Thoracic aorta (tissue), 2 donors: ENCODE measurements at regions not wholly inside any gene's neighbourhood (a gene's known extent, or its start where the extent isn't known, plus 50 kb on each side); places are given as distances from the start of the nearest gene placed in this dataset.

ENCODE experiments used
- ATAC-seq: fragments of 150-250 bp; one replicate; pipeline ENCODE4 v1.8.0; 2017; ENCODE audit warnings: low read depth; ENCODE audit not compliant: insufficient number of reproducible peaks, low FRiP score
- DNase-seq: peaks from one replicate; pipeline ENCODE4 v3.0.0-alpha.2; 2020; ENCODE audit warnings: low spot score
- H3K27ac ChIP-seq, 2 donors: fragments of 200-600 bp; sonication (generic); 1 replicate in 1 of 2; 2 replicates in 1 of 2; pipeline ENCODE4 v1.5.1; 2016; ENCODE audit warnings: mild to moderate bottlenecking in 2 of 2, moderate library complexity in 2 of 2
- H3K27me3 ChIP-seq: fragments of 200-600 bp; sonication (generic); replicated peaks from 2 replicates; pipeline ENCODE4 v1.6.0; 2016; ENCODE audit warnings: mild to moderate bottlenecking; ENCODE audit not compliant: insufficient read depth
- H3K36me3 ChIP-seq: fragments of 200-600 bp; sonication (generic); one replicate; pipeline ENCODE4 v1.5.1; 2016
- H3K4me1 ChIP-seq, 2 donors: fragments of 200-600 bp; sonication (generic); 1 replicate in 1 of 2; 2 replicates in 1 of 2; pipeline versions ENCODE4 v1.5.1 to v1.6.0; 2016; ENCODE audit warnings: low read depth in 2 of 2, mild to moderate bottlenecking in 1 of 2; ENCODE audit not compliant: control insufficient read depth in 1 of 2
- H3K4me3 ChIP-seq: fragments of 200-600 bp; sonication (generic); 2 replicates; pipeline ENCODE4 v1.5.1; 2016; ENCODE audit warnings: mild to moderate bottlenecking
- H3K9me3 ChIP-seq: fragments of 200-600 bp; sonication (generic); 2 replicates; pipeline ENCODE4 v1.5.1; 2016
- TF ChIP-seq, protein P1 (sequence below): fragments of 200-600 bp; sonication (generic); IDR thresholded peaks from one replicate; pipeline ENCODE4 v1.5.1; 2019; ENCODE audit warnings: antibody characterized with exemption

DNA sequence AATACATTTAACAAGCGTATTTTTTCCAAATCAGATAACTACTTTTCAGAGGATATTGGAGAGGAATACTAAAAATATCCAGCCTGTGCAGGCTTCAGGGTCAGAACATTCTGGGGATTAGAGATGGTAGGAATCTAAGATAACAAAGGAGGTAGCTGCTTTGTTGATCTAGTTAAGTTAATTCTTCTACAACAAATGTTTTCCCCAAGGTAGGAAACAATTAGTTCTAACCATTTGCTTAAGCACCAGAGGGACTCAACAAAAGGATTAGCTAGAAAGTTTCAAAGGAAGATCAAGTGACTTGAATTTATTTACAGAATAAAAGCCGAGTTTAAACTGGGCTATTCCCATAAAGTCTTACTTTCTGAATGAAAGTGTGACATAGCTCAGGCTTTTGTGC lies 524.2 kb downstream of the TMTC2 start:
- Histone ChIP-seq H3K4me1 (no peaks in the 10 kb centered on the region), H3K4me3 (no peak overlapping the region), H3K27me3 (no peaks in the 10 kb centered on the region), H3K27ac (no peak overlapping the region), H3K36me3 (no peaks in the 10 kb centered on the region), H3K9me3 (no peaks in the 10 kb centered on the region)
- no peak for ATAC-seq
- no peak for DNase-seq
- TF ChIP-seq, protein P1, sequence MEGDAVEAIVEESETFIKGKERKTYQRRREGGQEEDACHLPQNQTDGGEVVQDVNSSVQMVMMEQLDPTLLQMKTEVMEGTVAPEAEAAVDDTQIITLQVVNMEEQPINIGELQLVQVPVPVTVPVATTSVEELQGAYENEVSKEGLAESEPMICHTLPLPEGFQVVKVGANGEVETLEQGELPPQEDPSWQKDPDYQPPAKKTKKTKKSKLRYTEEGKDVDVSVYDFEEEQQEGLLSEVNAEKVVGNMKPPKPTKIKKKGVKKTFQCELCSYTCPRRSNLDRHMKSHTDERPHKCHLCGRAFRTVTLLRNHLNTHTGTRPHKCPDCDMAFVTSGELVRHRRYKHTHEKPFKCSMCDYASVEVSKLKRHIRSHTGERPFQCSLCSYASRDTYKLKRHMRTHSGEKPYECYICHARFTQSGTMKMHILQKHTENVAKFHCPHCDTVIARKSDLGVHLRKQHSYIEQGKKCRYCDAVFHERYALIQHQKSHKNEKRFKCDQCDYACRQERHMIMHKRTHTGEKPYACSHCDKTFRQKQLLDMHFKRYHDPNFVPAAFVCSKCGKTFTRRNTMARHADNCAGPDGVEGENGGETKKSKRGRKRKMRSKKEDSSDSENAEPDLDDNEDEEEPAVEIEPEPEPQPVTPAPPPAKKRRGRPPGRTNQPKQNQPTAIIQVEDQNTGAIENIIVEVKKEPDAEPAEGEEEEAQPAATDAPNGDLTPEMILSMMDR, result no peak

DNA sequence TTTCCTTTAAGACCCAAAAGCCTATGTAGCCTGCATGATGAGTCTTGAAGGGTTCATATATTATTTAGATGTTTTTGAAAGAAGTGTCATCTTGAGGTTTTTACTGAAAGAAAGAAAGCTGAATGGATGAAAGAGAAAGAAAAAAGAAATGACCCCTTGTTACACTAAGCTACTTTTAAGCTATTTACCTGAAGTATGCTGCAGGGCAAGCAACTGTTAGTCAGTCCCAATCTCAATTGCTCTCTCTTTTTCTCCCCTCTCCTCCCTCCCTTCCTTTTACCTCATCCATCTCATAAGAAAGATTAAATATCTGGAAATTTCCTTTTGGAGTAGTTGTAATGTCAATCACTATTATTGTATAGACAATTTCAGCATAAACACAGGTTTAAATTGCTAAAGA lies 512.4 kb downstream of the TMTC2 start:
- no peaks in the 10 kb centered on the region for H3K9me3 ChIP-seq
- ATAC-seq (no peak), DNase-seq (no peak)
- no peaks in the 10 kb centered on the region for H3K4me1 ChIP-seq
- no peaks in the 10 kb centered on the region for H3K27me3 ChIP-seq
- H3K36me3 ChIP-seq, result no peaks in the 10 kb centered on the region
- H3K27ac ChIP-seq, result no peak overlapping the region
- H3K4me3 ChIP-seq, result no peak overlapping the region
- TF ChIP-seq, protein P1, result no peak

DNA sequence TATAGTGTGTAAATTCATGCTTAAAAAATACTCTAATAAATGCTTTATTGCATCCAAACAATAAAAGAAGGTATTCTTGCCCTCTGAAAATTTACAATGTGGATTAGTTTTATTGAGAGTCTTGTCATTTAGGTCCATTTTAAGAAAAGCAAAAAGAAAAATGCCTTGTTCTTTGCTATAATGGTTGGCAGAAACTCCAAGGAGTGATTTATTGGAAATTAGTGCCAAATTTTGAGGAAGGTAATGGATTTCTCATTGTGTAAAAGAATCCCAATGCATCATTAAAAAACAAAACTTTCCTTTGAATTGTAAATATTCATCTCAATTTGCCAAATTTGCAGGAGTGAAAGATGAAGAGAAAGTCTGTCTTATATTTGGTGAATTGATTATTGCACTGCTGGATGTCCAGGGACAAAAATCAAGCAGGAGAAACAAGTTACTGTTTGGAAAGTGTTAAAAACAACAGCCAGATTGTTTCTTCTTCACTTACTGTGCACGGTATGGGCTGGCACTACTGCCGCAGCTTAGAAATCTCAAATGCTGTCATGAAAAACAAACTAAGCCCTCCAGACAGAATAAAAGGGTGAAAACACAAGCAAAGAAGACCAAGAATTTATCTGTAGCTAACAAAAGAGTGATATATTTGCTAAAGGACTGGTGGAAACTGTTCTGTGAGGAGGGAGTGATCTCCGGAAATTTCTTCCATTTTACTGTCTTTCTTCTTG lies 511.7 kb downstream of the TMTC2 start:
- Histone ChIP-seq H3K27me3 (no peaks in the 10 kb centered on the region), H3K4me3 (no peak overlapping the region), H3K4me1 (no peaks in the 10 kb centered on the region), H3K36me3 (no peaks in the 10 kb centered on the region), H3K9me3 (no peaks in the 10 kb centered on the region), H3K27ac (no peak overlapping the region)
- TF ChIP-seq, protein P1, result no peak
- DNase-seq (no peak), ATAC-seq (no peak)

DNA sequence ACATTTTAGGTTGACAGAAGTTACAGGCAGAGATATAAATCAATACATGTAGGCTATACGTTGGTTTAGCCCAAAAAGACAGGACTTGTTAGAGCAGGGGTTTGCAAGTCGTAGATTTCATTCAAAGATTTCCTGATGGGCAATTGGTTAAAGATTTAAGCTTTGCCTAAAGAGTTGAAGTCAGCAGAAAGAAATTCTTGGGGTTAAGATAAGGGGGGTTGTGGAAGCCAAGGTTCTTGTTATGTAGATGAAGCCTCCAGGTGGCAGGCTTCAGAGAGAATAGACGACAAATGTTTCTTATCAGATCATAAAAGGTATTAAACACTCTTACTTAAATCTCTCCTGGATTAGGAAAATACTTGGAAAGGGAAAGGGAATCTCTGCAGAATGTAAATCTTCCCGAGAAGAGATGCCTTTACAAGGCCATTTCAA lies 510.8 kb downstream of the TMTC2 start:
- H3K36me3 ChIP-seq, result no peaks in the 10 kb centered on the region

DNA sequence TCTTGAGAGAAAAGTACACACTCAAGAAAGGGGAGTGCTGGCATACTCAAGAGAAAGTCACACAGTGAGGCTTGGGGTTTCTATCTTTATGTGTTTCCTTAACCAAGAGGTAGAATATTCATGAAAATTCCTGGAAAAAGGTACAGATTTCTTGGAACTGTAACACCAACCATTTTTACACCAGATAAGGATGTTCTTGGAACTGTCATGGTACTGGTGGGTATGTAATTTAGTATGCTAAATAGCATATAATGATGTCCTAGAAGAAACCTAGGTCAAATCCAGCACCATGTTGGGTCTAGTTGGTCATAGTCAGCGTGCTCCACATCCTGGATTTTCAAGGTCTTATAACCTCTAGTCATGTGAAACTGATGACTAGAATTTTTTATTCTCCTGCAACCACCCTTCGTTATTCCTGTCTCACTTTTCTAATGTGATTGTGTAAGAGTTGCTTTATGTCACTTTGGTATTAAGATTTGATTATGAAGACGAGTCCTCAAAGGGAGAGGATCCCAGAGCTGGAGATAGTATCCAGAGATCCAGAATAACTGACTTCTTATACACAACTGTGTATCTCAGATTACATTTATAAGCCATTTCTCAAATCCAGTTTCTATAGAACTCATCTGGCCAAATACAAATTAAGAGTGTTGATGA lies 510.1 kb downstream of the TMTC2 start:
- Histone ChIP-seq H3K27me3 (no peaks in the 10 kb centered on the region), H3K9me3 (no peaks in the 10 kb centered on the region), H3K4me1 (no peaks in the 10 kb centered on the region), H3K36me3 (no peaks in the 10 kb centered on the region), H3K27ac (no peak overlapping the region), H3K4me3 (no peak overlapping the region)
- ATAC-seq (no peak), DNase-seq (no peak)
- TF ChIP-seq, protein P1, result no peak

More for the DNA sequence above, 510.8 kb downstream of the TMTC2 start:
- Histone ChIP-seq H3K4me1 (no peaks in the 10 kb centered on the region), H3K27ac (no peak overlapping the region), H3K4me3 (no peak overlapping the region), H3K27me3 (no peaks in the 10 kb centered on the region), H3K9me3 (no peaks in the 10 kb centered on the region)
- TF ChIP-seq, protein P1, result no peak
- DNase-seq (no peak), ATAC-seq (no peak)
